ENCODE measurements at regions not wholly inside any gene's neighbourhood (a gene's known extent, or its start where the extent isn't known, plus 50 kb on each side); places are given as distances from the start of the nearest gene placed in this dataset.
"Not testable (repeated sequence)": the region's sequence is repeated elsewhere in the genome, so short reads cannot be mapped to it uniquely, and the experiment has no call there.

GRCh38 chr2:222760301-222760897 is 88.9 kb downstream of the MOGAT1 start:
- no peak for DNase-seq

DNA sequence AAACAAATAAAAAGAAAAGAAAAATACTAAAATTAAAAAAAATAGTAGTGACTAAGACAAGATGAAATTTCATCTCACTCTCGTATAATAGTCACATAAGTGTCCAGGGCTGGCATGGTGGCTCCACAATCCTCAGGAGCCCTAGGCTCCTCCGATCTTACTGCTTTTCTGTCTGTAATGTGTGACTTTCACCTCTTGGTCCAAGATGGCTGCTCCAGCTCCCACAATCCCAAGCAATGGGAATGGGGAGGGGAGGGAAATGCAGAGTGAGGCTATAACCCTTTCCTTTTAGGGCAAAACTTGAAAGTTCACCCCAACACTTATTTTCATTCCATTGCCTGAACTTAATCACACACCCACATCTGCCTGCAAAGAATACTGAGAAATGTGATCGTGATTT is 90.4 kb downstream of the MOGAT1 start:
- no peak for DNase-seq

DNA sequence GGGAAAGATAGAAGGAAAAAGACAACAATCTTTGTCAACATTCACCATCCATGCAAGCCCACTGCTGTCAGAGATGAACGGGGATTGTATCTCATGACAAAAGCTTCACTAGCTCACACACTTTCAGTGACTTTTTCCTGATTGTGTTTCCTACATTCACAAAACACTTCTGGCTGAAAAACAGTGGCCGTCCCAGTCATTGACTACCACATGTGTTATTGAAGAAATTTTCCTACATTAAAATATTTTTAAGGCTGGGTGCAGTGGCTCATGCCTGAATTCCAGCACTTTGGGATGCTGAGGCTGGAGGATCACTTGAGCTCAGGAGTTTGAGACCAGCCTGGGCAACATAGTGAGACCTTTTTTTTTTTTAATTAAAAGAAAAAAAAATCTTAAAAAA is 90.9 kb downstream of the MOGAT1 start:
- no peak for DNase-seq

GRCh38 chr2:222765883-222766282 is 94.4 kb downstream of the MOGAT1 start:
- not testable (repeated sequence) for DNase-seq

GRCh38 chr2:222768019-222768418 is 92.8 kb upstream of the ACSL3 start:
- not testable (repeated sequence) for DNase-seq

DNA sequence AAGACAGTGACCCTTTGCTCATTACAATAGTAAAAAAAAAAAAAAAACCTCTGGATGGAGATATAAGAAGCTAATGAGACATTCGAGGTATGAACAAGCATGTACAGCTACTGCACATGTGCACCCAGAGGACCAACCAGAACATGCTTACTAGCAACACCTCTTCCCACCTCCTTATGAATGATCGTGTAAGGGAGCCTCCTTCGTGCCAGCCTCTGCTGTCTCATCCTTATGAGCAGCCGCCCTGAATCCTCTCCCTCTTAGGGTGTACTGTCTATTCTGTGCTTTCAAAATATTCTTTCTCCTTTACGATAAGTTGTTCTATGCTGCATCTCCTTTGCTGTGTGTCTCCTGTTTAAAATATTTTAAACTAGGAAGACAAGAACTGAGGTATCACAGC is 91.4 kb upstream of the ACSL3 start:
- no peak for DNase-seq

DNA sequence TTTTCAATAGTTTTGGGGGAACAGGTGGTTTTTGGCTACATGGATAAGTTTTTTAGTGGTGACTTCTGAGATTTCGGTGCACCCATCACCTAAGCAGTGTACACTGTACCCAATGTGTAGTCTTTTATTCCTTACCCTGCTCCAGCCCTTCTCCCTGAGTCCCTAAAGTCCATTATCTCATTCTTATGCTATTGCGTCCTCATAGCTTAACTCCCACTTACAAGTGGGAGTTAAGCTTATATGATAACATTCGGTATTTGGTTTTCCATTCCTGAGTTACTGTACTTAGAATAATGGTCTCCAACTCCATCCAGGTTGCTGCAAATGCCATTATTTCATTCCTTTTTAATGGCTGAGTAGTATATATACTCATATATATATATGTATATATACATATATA is 90.9 kb upstream of the ACSL3 start:
- DNase-seq = no peak

DNA sequence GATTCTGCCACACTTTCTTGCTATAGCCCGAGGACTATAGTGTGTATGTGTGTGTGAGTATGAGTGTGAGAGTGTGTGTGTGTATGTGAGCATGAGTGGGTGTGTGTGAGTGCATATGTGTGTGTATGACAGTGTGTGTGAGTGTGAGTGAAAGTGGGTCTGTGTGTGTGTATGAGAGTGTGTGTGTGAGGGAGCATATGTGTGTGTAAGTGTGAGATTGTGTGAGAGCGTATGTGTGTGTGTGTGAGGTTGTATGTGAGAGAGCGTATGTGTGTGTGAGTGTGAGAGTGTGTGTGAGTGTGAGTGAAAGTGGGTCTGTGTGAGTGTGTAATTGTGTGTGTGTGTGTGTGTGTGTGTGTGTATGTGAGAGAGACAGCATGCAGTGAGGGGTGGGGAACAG is 89.0 kb upstream of the ACSL3 start:
- DNase-seq = no peak

- DNase-seq = no peak
Measured at GRCh38 chr2:222774941-222775340, 85.9 kb upstream of the ACSL3 start.

DNA sequence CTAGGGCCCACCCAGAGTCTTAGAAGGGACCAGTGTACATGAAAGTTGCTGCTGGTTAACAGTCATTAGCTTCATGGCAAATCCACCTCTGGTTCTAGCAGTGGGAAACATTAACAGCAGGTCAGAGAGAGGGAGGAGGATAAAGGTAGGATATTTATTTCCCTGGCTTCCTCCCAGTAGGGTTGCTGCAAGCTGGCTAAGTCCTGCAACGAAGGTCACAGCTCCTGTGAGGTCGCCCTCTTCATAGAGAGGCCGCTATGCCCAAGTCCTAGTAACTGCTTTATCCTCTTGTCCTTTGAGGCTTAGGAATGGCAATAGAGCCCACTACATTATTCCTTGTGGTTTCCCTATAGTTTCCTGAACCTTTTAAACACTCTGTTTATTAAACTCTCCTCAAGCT is 84.0 kb upstream of the ACSL3 start:
- DNase-seq = no peak

- no peak for DNase-seq
Measured at GRCh38 chr2:222778400-222778799, 82.4 kb upstream of the ACSL3 start.

- DNase-seq = no peak
Measured at GRCh38 chr2:222779145-222779832, 81.5 kb upstream of the ACSL3 start.

DNA sequence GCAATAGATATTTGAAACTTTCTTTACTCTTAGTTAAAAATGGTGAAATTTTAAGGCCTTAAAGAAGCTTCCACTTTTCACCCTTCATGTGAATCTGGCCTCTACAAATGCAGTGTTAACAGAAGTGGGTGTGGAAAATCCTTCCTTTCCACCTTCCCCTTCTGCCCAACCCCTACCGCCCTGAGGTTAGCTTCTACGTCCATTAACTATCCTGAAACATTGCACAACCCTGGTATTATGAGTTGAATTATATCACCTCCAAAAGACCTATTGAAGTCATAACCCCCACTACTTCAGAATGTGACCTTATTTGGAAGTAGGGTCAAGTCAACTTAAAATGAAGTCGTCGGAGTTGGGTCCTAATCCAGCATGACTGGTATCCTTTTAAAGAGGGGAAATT is 80.8 kb upstream of the ACSL3 start:
- no peak for DNase-seq

DNA sequence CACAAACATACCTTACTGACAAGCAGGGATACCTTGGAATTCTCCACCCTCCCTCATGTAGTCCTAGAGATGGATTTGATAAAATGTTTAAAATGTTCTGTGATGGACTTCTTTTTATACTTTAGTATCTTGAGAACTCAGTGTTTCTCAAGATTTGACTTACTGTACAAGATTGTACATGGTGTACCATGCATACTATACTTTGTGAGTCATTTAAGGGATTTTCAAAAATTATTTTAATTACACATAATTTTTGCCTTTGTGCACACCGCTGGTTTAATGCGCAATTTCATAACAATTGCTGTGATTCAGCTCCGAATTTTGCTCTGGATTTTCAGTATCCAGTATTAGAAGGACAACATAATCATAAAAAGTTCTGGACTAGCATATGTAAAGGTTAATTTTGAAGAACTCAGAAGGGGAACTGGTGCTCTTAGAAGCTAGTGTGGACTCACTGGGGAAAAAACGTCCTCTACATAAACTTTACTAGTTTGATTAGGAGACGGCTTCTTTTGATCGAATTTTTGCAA is 78.6 kb upstream of the ACSL3 start:
- no peak for DNase-seq

DNA sequence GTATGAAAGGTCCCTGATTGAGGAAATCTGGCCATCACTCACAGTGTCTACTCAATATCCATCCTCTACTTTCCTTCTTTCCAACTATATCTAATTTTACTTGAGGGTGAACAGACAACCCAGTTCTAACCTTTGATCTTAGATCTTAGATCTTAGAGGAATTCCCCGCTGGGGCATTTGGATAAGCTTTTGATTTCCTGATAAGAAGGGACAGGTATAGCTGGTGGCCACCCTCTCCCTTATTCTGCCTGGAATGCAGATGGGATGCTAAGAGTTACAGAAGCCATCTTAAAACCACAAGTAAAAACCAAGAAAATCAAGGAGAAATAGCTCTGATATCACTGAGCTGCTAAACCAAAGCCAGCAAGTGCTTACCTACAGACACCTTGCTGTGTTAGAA is 77.2 kb upstream of the ACSL3 start:
- DNase-seq = no peak

DNA sequence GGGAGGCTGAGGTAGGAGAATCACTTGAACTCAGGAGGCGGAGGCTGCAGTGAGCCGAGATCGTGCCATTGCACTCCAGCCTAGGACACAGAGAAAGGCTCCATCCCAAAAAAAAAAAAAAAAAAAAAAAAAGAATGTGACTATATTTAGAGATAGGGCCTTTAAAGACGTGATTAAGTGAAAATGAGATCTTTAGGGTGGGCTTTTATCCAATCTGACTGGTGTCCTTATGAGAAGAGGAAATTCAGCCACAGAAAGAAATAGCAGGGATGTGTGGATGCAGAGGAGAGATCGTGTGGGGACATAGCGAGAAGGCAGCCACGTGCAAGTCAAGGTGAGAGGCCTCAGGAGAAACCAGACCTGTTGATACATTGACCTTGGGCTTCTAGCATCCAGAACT is 69.9 kb upstream of the ACSL3 start:
- no peak for DNase-seq

DNA sequence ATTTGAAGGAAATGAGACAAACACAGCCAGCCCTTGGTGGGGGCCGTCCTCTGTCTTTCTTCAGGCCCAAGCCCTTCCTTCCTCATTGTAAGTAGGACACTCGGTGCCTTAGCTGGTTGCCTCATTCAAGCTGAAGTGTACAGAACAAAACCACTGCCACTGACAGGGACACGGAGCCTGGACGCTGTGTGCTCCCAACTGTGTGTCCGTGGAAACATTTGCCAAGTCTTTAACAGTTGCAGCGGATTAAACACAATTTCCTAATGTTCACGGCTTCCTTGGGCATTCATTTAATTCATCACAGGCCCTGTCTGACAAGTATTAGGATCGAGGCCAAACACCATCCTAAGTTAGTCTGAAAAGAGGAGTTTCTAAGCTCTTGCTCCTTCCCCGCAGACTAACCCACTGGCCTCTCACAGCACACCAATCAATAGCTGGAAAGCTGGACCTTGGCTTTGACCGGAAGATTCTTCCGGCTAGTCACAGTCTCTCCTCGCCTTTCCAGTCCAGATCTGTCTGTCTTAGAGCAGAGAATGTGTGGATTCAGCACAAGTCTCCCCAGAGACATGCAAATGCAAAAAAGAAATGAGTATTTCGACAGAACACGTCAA is 68.7 kb upstream of the ACSL3 start:
- no peak for DNase-seq

- DNase-seq = no peak
Measured at GRCh38 chr2:222794585-222795449, 66.0 kb upstream of the ACSL3 start.

DNA sequence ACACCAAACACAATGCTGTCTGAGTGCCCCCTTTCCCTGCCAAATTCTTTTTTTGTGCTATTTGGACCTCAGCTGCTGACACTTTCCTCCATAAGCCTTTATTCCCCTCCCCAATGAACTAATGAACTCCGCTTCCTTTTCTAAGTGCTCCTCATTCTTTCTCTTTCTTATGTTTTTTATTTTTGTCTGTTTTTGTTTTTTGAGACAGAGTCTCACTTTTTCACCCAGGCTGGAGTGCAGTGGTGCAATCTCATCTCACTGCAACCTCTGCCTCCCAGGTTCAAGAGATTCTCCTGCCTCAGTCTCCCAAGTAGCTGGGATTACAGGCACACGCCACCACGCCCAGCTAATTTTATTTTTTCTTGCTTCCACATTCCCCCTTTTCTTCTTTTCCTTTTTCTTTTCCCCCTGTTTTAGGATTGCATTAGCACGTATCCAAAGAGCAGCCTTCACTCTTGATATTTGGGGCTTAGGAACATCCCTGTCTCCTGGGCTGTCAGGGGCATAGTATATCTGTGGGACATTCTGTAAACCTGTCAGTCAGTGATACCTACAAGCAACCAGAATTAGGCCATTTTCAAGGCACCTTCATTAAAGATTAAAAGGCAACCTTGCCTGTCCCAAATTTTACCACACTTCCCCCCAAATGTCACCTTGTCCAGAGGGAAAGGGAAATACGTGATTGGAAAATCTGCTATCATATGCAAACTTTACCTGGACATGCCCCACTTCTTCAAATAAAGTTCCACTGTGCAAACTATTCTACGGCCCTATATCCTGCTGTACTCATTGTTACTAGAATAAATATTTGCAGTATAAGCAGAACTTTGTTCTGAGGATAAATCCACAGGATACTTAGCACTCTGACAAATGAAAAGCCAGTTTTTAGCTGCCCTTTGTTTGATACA is 65.1 kb upstream of the ACSL3 start:
- no peak for DNase-seq

GRCh38 chr2:222796413-222797103 is 64.3 kb upstream of the ACSL3 start:
- peak; percentile 12 for DNase-seq

- DNase-seq = peak; percentile 46
Measured at GRCh38 chr2:222797261-222797660, 63.6 kb upstream of the ACSL3 start.

- DNase-seq = no peak
Measured at GRCh38 chr2:222797871-222798270, 63.0 kb upstream of the ACSL3 start.

Data from fibroblast of upper back skin (primary cell).